K562 (cell line): ENCODE measurements at regions not wholly inside any gene's neighbourhood (a gene's known extent, or its start where the extent isn't known, plus 50 kb on each side); places are given as distances from the start of the nearest gene placed in this dataset.

ENCODE experiments used
- ATAC-seq: fragments of 200-7000 bp; cut with Tn5 transposase; 3 replicates; pipeline ENCODE4 v1.9.1; 2020; ENCODE audit warnings: moderate library complexity
- BruUV-seq: library from RNA; stranded (reverse); fragments of 400-500 nt; replicated peaks from 2 replicates; lab custom pipeline; 2021; lab: Mats Ljungman, UMichigan
- CTCF ChIA-PET: fragments of 300-600 bp; formaldehyde crosslinking; extraction: SDS; loops from one replicate; lab custom pipeline; 2021; ENCODE audit warnings: low intra/inter-chr PET ratio; lab: Yijun Ruan, JAX
- POLR2A ChIA-PET: fragments of 300-600, 350-650 bp; sonication (Branson Sonifier 250); formaldehyde crosslinking; extraction: SDS; loops from one replicate; lab custom pipeline; 2021; ENCODE audit warnings: antibody characterized with exemption, inconsistent platforms; lab: Yijun Ruan, JAX
- DNase-seq, 4 experiments: peaks; one replicate each; pipeline versions ENCODE4 v3.0.0 to v3.0.0-alpha.2; 2011 to 2018; ENCODE audit warnings: low spot score in 3 of 4, mixed read lengths in 3 of 4; ENCODE audit errors: extremely low read depth in 1 of 4
- FAIRE-seq: peaks from 2 replicates; lab custom pipeline; 2011; peaks lifted over from hg19 to GRCh38; lab: Jason Lieb, UNC
- H2AFZ ChIP-seq: 2 replicates; pipeline ENCODE4 v1.6.0; 2011; ENCODE audit warnings: low read depth, low read length, control low read depth, inconsistent platforms
- H3K27ac ChIP-seq: fragments of 200-600 bp; 3 replicates; pipeline ENCODE4 v1.8.0; 2011; ENCODE audit warnings: low read depth, mild to moderate bottlenecking, control low read depth, inconsistent platforms, low read length, moderate library complexity, mixed read lengths; ENCODE audit errors: extremely low read depth
- H3K27me3 ChIP-seq, 2 experiments: fragments of 300-600 bp in 1 of 2; 2 replicates in 1 of 2; 3 replicates in 1 of 2; pipeline versions ENCODE4 v1.6.0 to v1.8.0; 2011; ENCODE audit warnings: inconsistent platforms in 2 of 2, low read length in 2 of 2, mild to moderate bottlenecking in 1 of 2, mixed read lengths in 1 of 2, moderate library complexity in 1 of 2; ENCODE audit not compliant: control insufficient read depth in 2 of 2, insufficient read depth in 2 of 2
- H3K36me3 ChIP-seq: fragments of 300-600 bp; 3 replicates; pipeline ENCODE4 v1.8.0; 2011; ENCODE audit warnings: mild to moderate bottlenecking, low read length, inconsistent platforms; ENCODE audit not compliant: control insufficient read depth, insufficient read depth
- H3K4me1 ChIP-seq, 2 experiments: fragments of 200-600 bp in 1 of 2; replicated peaks in 1 of 2; 2 replicates in 1 of 2; 3 replicates in 1 of 2; pipeline versions ENCODE4 v1.5.1 to v1.8.0; 2011; ENCODE audit warnings: inconsistent platforms in 2 of 2, low read length in 2 of 2, mild to moderate bottlenecking in 1 of 2, mixed read lengths in 1 of 2, moderate library complexity in 1 of 2; ENCODE audit not compliant: control insufficient read depth in 2 of 2, insufficient read depth in 2 of 2
- H3K4me2 ChIP-seq: 2 replicates; pipeline ENCODE4 v1.6.1; 2011; ENCODE audit warnings: low read length, control low read depth, inconsistent platforms, mixed read lengths; ENCODE audit not compliant: insufficient read depth
- H3K4me3 ChIP-seq: fragments of 200-600 bp; sonication (generic), shearing (Covaris generic); 2 replicates; pipeline ENCODE4 v1.5.1; 2016; ENCODE audit warnings: control low read depth, inconsistent platforms
- H3K79me2 ChIP-seq: fragments of 200-600 bp; 3 replicates; pipeline ENCODE4 v1.8.0; 2011; ENCODE audit warnings: low read length, inconsistent platforms; ENCODE audit not compliant: control insufficient read depth, insufficient read depth
- H3K9ac ChIP-seq, 2 experiments: 2 replicates each; pipeline versions ENCODE4 v1.6.0 to v1.6.1; 2011; ENCODE audit warnings: low read depth in 2 of 2, low read length in 2 of 2, control low read depth in 1 of 2, inconsistent platforms in 1 of 2, mild to moderate bottlenecking in 1 of 2, mixed read lengths in 1 of 2; ENCODE audit not compliant: insufficient read depth in 1 of 2
- H3K9me1 ChIP-seq: one replicate; pipeline ENCODE4 v1.6.0; 2011; ENCODE audit warnings: inconsistent platforms, mild to moderate bottlenecking, low read length, moderate library complexity; ENCODE audit not compliant: control insufficient read depth, insufficient read depth
- H3K9me3 ChIP-seq: replicated peaks from 2 replicates; pipeline ENCODE4 v1.5.1; 2011; ENCODE audit warnings: low read depth, low read length, inconsistent platforms; ENCODE audit not compliant: control insufficient read depth, insufficient read depth
- H4K20me1 ChIP-seq: replicated peaks from 2 replicates; pipeline ENCODE4 v1.6.1; 2011; ENCODE audit warnings: low read length, inconsistent platforms, mixed read lengths; ENCODE audit not compliant: control insufficient read depth, insufficient read depth
- CBX8 ChIP-seq: fragments of 200-600 bp; sonication (generic); IDR thresholded peaks from 2 replicates; pipeline ENCODE4 v1.6.1; 2012; ENCODE audit warnings: borderline replicate concordance, mixed run types, low read depth, mild to moderate bottlenecking, moderate library complexity, mixed read lengths, low read length, control low read depth, inconsistent platforms; ENCODE audit not compliant: poor library complexity, severe bottlenecking; ENCODE audit errors: extremely low read depth
- HNRNPLL ChIP-seq: fragments of 200-400 bp; formaldehyde crosslinking; IDR thresholded peaks from 2 replicates; pipeline ENCODE4 v1.6.1; 2017; ENCODE audit warnings: low read length, low read depth, mild to moderate bottlenecking; ENCODE audit not compliant: poor library complexity, severe bottlenecking
- HNRNPUL1 ChIP-seq: fragments of 200-400 bp; formaldehyde crosslinking; IDR thresholded peaks from 2 replicates; pipeline ENCODE4 v1.6.1; 2017; ENCODE audit warnings: low read length
- OTX1 ChIP-seq: fragments of 450-650 bp; formaldehyde crosslinking; IDR thresholded peaks from 2 replicates; pipeline ENCODE4 v1.4.0; 2022; ENCODE audit warnings: mild to moderate bottlenecking
- PCBP1 ChIP-seq: fragments of 200-400 bp; formaldehyde crosslinking; IDR thresholded peaks from 2 replicates; pipeline ENCODE4 v1.6.1; 2018; ENCODE audit warnings: mild to moderate bottlenecking, low read depth, low read length; ENCODE audit not compliant: poor library complexity, severe bottlenecking
- RBM15 ChIP-seq: fragments of 200-400 bp; formaldehyde crosslinking; IDR thresholded peaks from 2 replicates; pipeline ENCODE4 v1.6.1; 2018; ENCODE audit warnings: mild to moderate bottlenecking, low read length, moderate library complexity; ENCODE audit not compliant: insufficient read depth
- THAP12 ChIP-seq: fragments of 250-450 bp; sonication (Bioruptor Pico); IDR thresholded peaks from 2 replicates; pipeline ENCODE4 v1.9.0; 2021; ENCODE audit warnings: mild to moderate bottlenecking, inconsistent platforms
- TRIM28 ChIP-seq: fragments of 450-650 bp; IDR thresholded peaks from 2 replicates; pipeline ENCODE4 v1.6.1; 2017
- YY1 ChIP-seq, 3 experiments: IDR thresholded peaks; 2 replicates each; pipeline ENCODE4 v1.6.1; 2011; ENCODE audit warnings: low read length in 2 of 3, mild to moderate bottlenecking in 2 of 3, moderate library complexity in 2 of 3, borderline replicate concordance in 1 of 3, control low read depth in 1 of 3, low read depth in 1 of 3; ENCODE audit not compliant: insufficient read depth in 3 of 3, insufficient replicate concordance in 2 of 3, control insufficient read depth in 1 of 3, insufficient read length in 1 of 3; ENCODE audit errors: extremely low read depth in 1 of 3
- ZBED1 ChIP-seq: IDR thresholded peaks from 2 replicates; pipeline ENCODE4 v1.6.1; 2014
- ZBTB7A ChIP-seq: IDR thresholded peaks from 2 replicates; pipeline ENCODE4 v1.6.1; 2011; ENCODE audit warnings: low read depth, mild to moderate bottlenecking, low read length, moderate library complexity, borderline replicate concordance; ENCODE audit not compliant: control insufficient read depth
- ZEB2 ChIP-seq: fragments of 450-650 bp; IDR thresholded peaks from 2 replicates; pipeline ENCODE4 v1.6.1; 2016
- ZNF23 ChIP-seq: fragments of 250-450 bp; sonication (Bioruptor Pico); IDR thresholded peaks from 2 replicates; pipeline ENCODE4 v1.4.0; 2020; ENCODE audit warnings: mild to moderate bottlenecking
- ZNF263 ChIP-seq: sonication (generic); formaldehyde crosslinking; IDR thresholded peaks from 2 replicates; pipeline ENCODE4 v1.8.0; 2022; ENCODE audit warnings: mild to moderate bottlenecking, missing genetic modification reagents, borderline replicate concordance
- ZNF699 ChIP-seq: fragments of 250-450 bp; sonication (Bioruptor Pico); IDR thresholded peaks from 2 replicates; pipeline ENCODE4 v1.8.0; 2021; ENCODE audit warnings: mild to moderate bottlenecking, moderate library complexity; ENCODE audit not compliant: insufficient replicate concordance
- ZNF77 ChIP-seq: fragments of 250-450 bp; sonication (Bioruptor Pico); IDR thresholded peaks from 2 replicates; pipeline ENCODE4 v1.5.0; 2020
- WGBS: fragments of 100-300 bp; shearing (Covaris generic); methylation state at CpG from one replicate; pipeline ENCODE4 v1.1.6; 2016; ENCODE audit warnings: low coverage, mixed read lengths; ENCODE audit not compliant: insufficient coverage; ENCODE audit errors: missing lambda C conversion rate; 5-methylcytosine and 5-hydroxymethylcytosine counted together
- in situ Hi-C: fragments of 300-500 bp; cut with MboI; formaldehyde crosslinking; loops from 4 replicates; pipeline ENCODE4 v1.15.0; 2018; ENCODE audit warnings: inconsistent platforms, mixed read lengths
- intact Hi-C: fragments of 100-400 bp; cut with micrococcal nuclease; formaldehyde crosslinking; loops from 2 replicates; pipeline ENCODE4 v1.14.2; 2022

DNA sequence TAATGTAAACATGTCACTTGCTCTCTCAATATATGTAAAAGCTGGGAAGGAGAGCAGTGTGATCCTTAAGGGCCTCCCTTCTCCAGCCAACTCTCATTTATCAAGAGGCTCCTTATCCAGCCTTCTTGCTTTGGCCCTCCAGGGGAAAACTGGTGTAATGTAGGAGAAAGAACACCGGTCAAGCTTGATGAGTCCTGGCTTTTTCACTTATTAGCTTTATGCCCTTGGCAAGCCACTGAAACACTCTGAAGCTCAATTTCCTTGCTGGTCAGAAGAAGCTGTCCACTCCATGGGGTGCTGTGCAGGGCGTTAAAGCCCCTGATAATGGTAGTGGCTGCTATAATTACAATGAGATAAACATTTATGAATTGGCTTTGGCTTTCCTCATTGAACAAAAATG, 251.2 kb upstream of the RBBP8 start:
- H3K4me3 ChIP-seq = no peak overlapping the region
- CTCF ChIA-PET = no interaction called here
- H3K4me2 ChIP-seq = no peak overlapping the region
- no peaks in the 10 kb centered on the region for H3K9me1 ChIP-seq
- POLR2A ChIA-PET = interaction anchor here (0.6 kb wide), 1 partner anchor 11 kb away, joined by 3 read pairs; no protein-coding TSS in a partner anchor
- no peak for TF ChIP-seq ZNF699 (CRISPR knock-in tag)
- no peak for TF ChIP-seq YY1 (IDR thresholded peaks at IDR 0.05; ENCODE audit: borderline replicate concordance in 1 of 3, control insufficient read depth in 1 of 3, extremely low read depth in 1 of 3, insufficient read depth in 3 of 3, insufficient read length in 1 of 3, insufficient replicate concordance in 2 of 3, low read depth in 1 of 3, low read length in 2 of 3)
- no peak for TF ChIP-seq HNRNPLL
- TF ChIP-seq ZEB2 = no peak
- no peak for TF ChIP-seq ZNF77
- TF ChIP-seq OTX1 (CRISPR knock-in tag) = no peak
- no peak for TF ChIP-seq CBX8
- TF ChIP-seq THAP12 (CRISPR knock-in tag) = no peak
- TF ChIP-seq RBM15 = no peak
- TF ChIP-seq PCBP1 = no peak
- TF ChIP-seq ZBTB7A = no peak
- TF ChIP-seq ZNF263 = no peak
- no peak for TF ChIP-seq HNRNPUL1
- TF ChIP-seq TRIM28 = no peak
- TF ChIP-seq ZNF23 (CRISPR knock-in tag) = no peak
- TF ChIP-seq ZBED1 = no peak
- H3K9me3 ChIP-seq = no peaks in the 10 kb centered on the region
- ATAC-seq = no peak
- no TSS peak for BruUV-seq
- DNase-seq = no peak
- H3K4me1 ChIP-seq = no peaks in the 10 kb centered on the region; a peak in 1 of 5 replicates
- no peak overlapping the region for H3K27ac ChIP-seq
- no peak overlapping the region for H3K9ac ChIP-seq
- in situ Hi-C loops (no loop called here), intact Hi-C loops (no loop called here)
- peaks cover 0 to 9% of the 10 kb centered on the region in 2 experiments; a peak in 3 of 5 replicates for H3K27me3 ChIP-seq
- no peak overlapping the region for H2AFZ ChIP-seq
- no peaks in the 10 kb centered on the region for H4K20me1 ChIP-seq
- no peaks in the 10 kb centered on the region for H3K36me3 ChIP-seq
- H3K79me2 ChIP-seq = no peaks in the 10 kb centered on the region
- no peak for FAIRE-seq
- 0% methylated on average over 2 of the region's 2 CpGs for WGBS
